ENCODE measurements at regions not wholly inside any gene's neighbourhood (a gene's known extent, or its start where the extent isn't known, plus 50 kb on each side); places are given as distances from the start of the nearest gene placed in this dataset.
"Not testable (repeated sequence)": the region's sequence is repeated elsewhere in the genome, so short reads cannot be mapped to it uniquely, and the experiment has no call there.

DNA sequence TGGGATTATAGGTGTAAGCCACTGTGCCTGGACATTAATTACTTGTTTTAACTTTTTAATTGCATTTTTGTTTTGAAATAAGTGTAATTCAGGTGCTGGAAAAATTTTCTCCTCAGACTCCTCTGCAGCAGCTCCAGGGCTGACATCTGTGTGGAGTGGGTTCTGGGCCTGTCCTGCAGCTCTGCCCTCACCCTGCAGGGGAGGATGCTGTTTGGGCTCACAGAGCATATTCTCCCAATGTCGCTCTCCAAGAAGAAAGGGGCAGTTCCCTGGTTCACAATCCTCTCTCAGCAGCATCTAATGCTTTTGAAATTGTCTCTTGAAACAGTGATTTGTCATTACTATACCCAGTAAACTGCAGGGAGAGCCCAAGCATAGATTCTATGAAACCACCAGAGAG, 995.7 kb downstream of the TMEM121 start:
- TF ChIP-seq YY1 (IDR thresholded peaks at IDR 0.05); RAD21 (IDR thresholded peaks at IDR 0.05); REST (IDR thresholded peaks at IDR 0.05); TAF1 (conservative IDR thresholded peaks at IDR 0.05); RXRA (IDR thresholded peaks at IDR 0.05); GABPA (IDR thresholded peaks at IDR 0.05 in 1 of 2, conservative IDR thresholded peaks at IDR 0.05 in 1 of 2); FOXA1 (IDR thresholded peaks at IDR 0.05); ZBTB33 (IDR thresholded peaks at IDR 0.05); HNF4A (conservative IDR thresholded peaks at IDR 0.05); SP1 (IDR thresholded peaks at IDR 0.05); JUND (IDR thresholded peaks at IDR 0.05); EGR1 (IDR thresholded peaks at IDR 0.05; ENCODE audit: low read depth in 2 of 2): not testable (repeated sequence)
- TF ChIP-seq, protein P1, sequence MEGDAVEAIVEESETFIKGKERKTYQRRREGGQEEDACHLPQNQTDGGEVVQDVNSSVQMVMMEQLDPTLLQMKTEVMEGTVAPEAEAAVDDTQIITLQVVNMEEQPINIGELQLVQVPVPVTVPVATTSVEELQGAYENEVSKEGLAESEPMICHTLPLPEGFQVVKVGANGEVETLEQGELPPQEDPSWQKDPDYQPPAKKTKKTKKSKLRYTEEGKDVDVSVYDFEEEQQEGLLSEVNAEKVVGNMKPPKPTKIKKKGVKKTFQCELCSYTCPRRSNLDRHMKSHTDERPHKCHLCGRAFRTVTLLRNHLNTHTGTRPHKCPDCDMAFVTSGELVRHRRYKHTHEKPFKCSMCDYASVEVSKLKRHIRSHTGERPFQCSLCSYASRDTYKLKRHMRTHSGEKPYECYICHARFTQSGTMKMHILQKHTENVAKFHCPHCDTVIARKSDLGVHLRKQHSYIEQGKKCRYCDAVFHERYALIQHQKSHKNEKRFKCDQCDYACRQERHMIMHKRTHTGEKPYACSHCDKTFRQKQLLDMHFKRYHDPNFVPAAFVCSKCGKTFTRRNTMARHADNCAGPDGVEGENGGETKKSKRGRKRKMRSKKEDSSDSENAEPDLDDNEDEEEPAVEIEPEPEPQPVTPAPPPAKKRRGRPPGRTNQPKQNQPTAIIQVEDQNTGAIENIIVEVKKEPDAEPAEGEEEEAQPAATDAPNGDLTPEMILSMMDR (IDR thresholded peaks at IDR 0.05; ENCODE audit: low read depth, low read length, missing input control): not testable (repeated sequence)
- TF ChIP-seq, protein P2, sequence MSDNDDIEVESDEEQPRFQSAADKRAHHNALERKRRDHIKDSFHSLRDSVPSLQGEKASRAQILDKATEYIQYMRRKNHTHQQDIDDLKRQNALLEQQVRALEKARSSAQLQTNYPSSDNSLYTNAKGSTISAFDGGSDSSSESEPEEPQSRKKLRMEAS (IDR thresholded peaks at IDR 0.05): not testable (repeated sequence)
